GM19395 (cell line): ENCODE measurements at regions not wholly inside any gene's neighbourhood (a gene's known extent, or its start where the extent isn't known, plus 50 kb on each side); places are given as distances from the start of the nearest gene placed in this dataset.

ENCODE experiments used
- ATAC-seq: cut with Tn5 transposase; IDR thresholded peaks from one replicate; pipeline ENCODE4 v1.9.1; 2021; ENCODE audit warnings: mild to moderate bottlenecking, moderate library complexity; ENCODE audit not compliant: unreplicated experiment

DNA sequence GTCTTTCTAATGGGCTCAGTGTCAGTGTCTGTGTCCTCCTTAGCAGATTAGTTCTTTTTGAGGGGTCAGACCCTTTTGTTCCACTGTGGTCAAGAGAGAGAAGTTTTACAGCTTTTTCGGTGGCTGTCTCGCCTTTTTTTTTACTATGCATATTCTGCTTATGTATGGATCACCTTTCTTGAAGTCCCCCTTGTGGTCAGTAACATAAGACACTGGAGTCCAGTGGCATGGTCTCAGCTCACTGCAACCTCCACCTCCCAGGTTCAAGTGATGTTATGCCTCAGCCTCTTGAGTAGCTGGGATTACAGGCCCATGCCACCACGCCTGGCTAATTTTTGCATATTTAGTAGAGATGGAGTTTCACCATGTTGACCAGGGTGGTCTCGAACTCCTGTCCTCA is 54.0 kb upstream of the PGRMC2 start:
- no peak for ATAC-seq

DNA sequence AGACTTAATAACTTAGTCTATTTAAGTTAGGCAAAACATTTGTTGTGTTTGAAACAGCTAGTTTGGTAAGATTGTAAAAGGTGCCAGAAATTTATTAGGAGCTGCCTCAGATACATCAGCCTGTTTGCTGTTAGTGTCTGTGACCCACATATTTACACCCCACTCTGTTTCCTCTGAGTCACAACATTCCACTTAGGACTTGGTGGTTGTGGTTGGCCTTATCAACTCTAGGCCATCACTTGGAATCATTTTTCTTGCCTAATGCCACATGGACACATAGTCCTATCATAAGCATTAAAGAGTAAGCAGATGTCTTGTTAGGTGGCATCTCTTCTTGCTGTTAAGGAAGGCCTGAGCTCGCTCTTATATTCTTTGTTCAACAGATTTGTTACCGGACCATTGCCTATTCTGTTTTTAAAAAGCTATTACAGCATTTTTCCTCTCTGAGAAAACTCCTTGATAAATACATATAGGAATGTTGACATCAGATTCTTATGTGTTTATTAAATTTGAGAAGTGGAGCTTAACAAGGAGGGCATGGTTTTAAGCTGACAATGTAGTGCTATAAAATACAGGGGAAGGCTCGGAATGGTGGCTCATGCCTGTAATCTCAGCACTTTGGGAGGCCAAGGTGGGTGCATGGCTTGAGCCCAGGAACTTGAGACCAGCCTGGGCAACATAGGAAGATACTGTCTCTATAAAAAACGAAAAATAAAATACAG is 51.2 kb upstream of the PGRMC2 start:
- no peak for ATAC-seq

DNA sequence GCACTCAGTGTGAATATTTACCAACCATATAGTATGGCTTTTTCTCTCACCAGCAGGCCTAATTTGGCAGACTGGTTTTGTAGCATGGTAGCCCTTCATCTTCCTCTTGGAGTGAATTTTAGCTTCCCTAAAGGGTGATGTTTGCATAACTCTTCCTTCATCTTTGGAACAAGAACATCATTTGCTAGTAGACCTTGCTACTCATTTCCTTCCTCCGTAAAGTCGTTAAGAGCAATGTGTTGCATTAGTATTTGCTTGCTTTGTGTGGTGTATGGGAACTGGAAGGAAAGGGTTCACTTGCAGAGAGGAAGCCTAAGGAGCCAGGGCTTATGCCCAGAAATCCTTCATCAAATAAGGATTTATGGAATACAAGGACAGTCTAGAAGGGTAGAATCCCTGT is 50.2 kb upstream of the PGRMC2 start:
- no peak for ATAC-seq
